SU-DHL-6 (cell line): ENCODE measurements at regions not wholly inside any gene's neighbourhood (a gene's known extent, or its start where the extent isn't known, plus 50 kb on each side); places are given as distances from the start of the nearest gene placed in this dataset.
"Not testable (repeated sequence)": the region's sequence is repeated elsewhere in the genome, so short reads cannot be mapped to it uniquely, and the experiment has no call there.

Experiments used
- H2AFZ ChIP-seq: fragments of 200-600 bp; sonication (generic); 2 replicates; pipeline ENCODE4 v1.6.1; 2014; ENCODE audit warnings: low read depth, mild to moderate bottlenecking, moderate library complexity, mixed read lengths, antibody characterized with exemption, low read length; ENCODE audit not compliant: severe bottlenecking
- H3F3A ChIP-seq: fragments of 200-600 bp; shearing (Covaris generic); 2 replicates; pipeline ENCODE4 v1.6.0; 2016; ENCODE audit warnings: antibody characterized with exemption, mild to moderate bottlenecking; ENCODE audit not compliant: insufficient read depth
- H3K27ac ChIP-seq: fragments of 200-600 bp; sonication (generic); 2 replicates; pipeline ENCODE4 v1.5.1; 2016; ENCODE audit warnings: low read depth, mild to moderate bottlenecking, low read length, moderate library complexity, mixed read lengths
- H3K27me3 ChIP-seq: fragments of 200-600 bp; sonication (generic), shearing (Covaris generic); 2 replicates; pipeline ENCODE4 v1.6.0; 2014; ENCODE audit warnings: mild to moderate bottlenecking, low read length
- H3K36me3 ChIP-seq: fragments of 200-600 bp; sonication (generic); 2 replicates; pipeline ENCODE4 v1.6.1; 2014; ENCODE audit warnings: mild to moderate bottlenecking, low read length, mixed read lengths
- H3K4me2 ChIP-seq: fragments of 300-600, 200-600 bp; shearing (Covaris generic), sonication (generic); 2 replicates; pipeline ENCODE4 v1.6.0; 2014; ENCODE audit warnings: low read length, low read depth, mild to moderate bottlenecking; ENCODE audit not compliant: poor library complexity, severe bottlenecking
- H3K4me3 ChIP-seq: fragments of 200-600 bp; sonication (generic); 2 replicates; pipeline ENCODE4 v1.5.1; 2014; ENCODE audit warnings: antibody characterized with exemption, low read length, mild to moderate bottlenecking, mixed read lengths; ENCODE audit not compliant: insufficient read depth, poor library complexity, severe bottlenecking
- H3K79me2 ChIP-seq: fragments of 200-600 bp; sonication (generic); 2 replicates; pipeline ENCODE4 v1.6.1; 2014; ENCODE audit warnings: mild to moderate bottlenecking, low read length, moderate library complexity; ENCODE audit not compliant: insufficient read depth
- H3K9ac ChIP-seq: fragments of 200-600 bp; sonication (generic); 2 replicates; pipeline ENCODE4 v1.7.0; 2014; ENCODE audit warnings: mild to moderate bottlenecking, low read length
- H3K9me2 ChIP-seq: fragments of 200-600 bp; sonication (generic); replicated peaks from 2 replicates; pipeline ENCODE4 v1.6.1; 2014; ENCODE audit warnings: low read length; ENCODE audit not compliant: insufficient read depth
- H3K9me3 ChIP-seq: fragments of 200-600 bp; sonication (generic); 2 replicates; pipeline ENCODE4 v1.6.1; 2014; ENCODE audit warnings: low read length, mixed read lengths; ENCODE audit not compliant: insufficient read depth
- H4K20me1 ChIP-seq: fragments of 200-600 bp; sonication (generic); 2 replicates; pipeline ENCODE4 v1.6.1; 2014; ENCODE audit warnings: low read depth, mild to moderate bottlenecking, antibody characterized with exemption, low read length, moderate library complexity, mixed read lengths
- CTCF ChIP-seq: fragments of 200-600 bp; sonication (generic); IDR thresholded peaks from one replicate; pipeline ENCODE4 v1.5.1; 2017; ENCODE audit warnings: antibody characterized with exemption, mild to moderate bottlenecking, low read length, moderate library complexity; ENCODE audit not compliant: insufficient read depth, poor library complexity, severe bottlenecking
- EZH2phosphoT487 ChIP-seq: fragments of 200-600 bp; sonication (generic), shearing (Covaris generic); conservative IDR thresholded peaks from 2 replicates; pipeline ENCODE4 v1.6.1; 2018; ENCODE audit warnings: mild to moderate bottlenecking, antibody characterized with exemption, low read length, moderate library complexity, mixed read lengths

GRCh38 chr17:47063475-47063874 lies 84.4 kb upstream of the RPRML start:
- H3K9me2 ChIP-seq = no peaks in the 10 kb centered on the region
- H2AFZ ChIP-seq = no peak overlapping the region
- no peak overlapping the region for H3K27ac ChIP-seq
- 0 out of 2 replicates have a peak, but pooled peaks cover 3% of the 10 kb centered on the region for H3K36me3 ChIP-seq
- peaks cover 18% of the 10 kb centered on the region; the same call in 1 of the 2 replicates for H3F3A ChIP-seq
- H3K9me3 ChIP-seq = no peaks in the 10 kb centered on the region
- no peaks in the 10 kb centered on the region for H3K27me3 ChIP-seq
- H3K79me2 ChIP-seq = no peaks in the 10 kb centered on the region
- no peak overlapping the region for H3K9ac ChIP-seq
- H3K4me3 ChIP-seq = no peak overlapping the region
- TF ChIP-seq CTCF (no peak), EZH2phosphoT487 (no peak)
- no peaks in the 10 kb centered on the region for H4K20me1 ChIP-seq
- no peak overlapping the region for H3K4me2 ChIP-seq

- not testable (repeated sequence) for H3K9ac ChIP-seq, H4K20me1 ChIP-seq, H3K27me3 ChIP-seq, H3K9me3 ChIP-seq, H3K9me2 ChIP-seq, H3K36me3 ChIP-seq, H2AFZ ChIP-seq, H3K79me2 ChIP-seq, H3K4me2 ChIP-seq, H3K27ac ChIP-seq, H3K4me3 ChIP-seq
- H3F3A ChIP-seq = peaks cover 12% of the 10 kb centered on the region; the same call in 1 of the 2 replicates
Measured at GRCh38 chr17:47062851-47063250, 83.8 kb upstream of the RPRML start.

- not testable (repeated sequence) for H3K9ac ChIP-seq, H3K4me2 ChIP-seq, H3K79me2 ChIP-seq, H2AFZ ChIP-seq, H3K27me3 ChIP-seq, H3K4me3 ChIP-seq, H3F3A ChIP-seq, H3K9me2 ChIP-seq, H3K36me3 ChIP-seq, H3K9me3 ChIP-seq, H3K27ac ChIP-seq, H4K20me1 ChIP-seq
Measured at GRCh38 chr17:47060005-47060404, 81.0 kb upstream of the RPRML start.

- no peak overlapping the region for H3K4me3 ChIP-seq
- no peaks in the 10 kb centered on the region for H3K9me3 ChIP-seq
- no peaks in the 10 kb centered on the region for H3K36me3 ChIP-seq
- H3K27ac ChIP-seq = no peak overlapping the region
- no peak overlapping the region for H2AFZ ChIP-seq
- H3K79me2 ChIP-seq = no peaks in the 10 kb centered on the region
- H3F3A ChIP-seq = no peaks in the 10 kb centered on the region
- no peak overlapping the region for H3K9ac ChIP-seq
- H3K27me3 ChIP-seq = no peaks in the 10 kb centered on the region
- no peaks in the 10 kb centered on the region for H4K20me1 ChIP-seq
- TF ChIP-seq EZH2phosphoT487 (no peak), CTCF (no peak)
- H3K9me2 ChIP-seq = no peaks in the 10 kb centered on the region
- H3K4me2 ChIP-seq = no peak overlapping the region
Measured at GRCh38 chr17:47057830-47058229, 78.8 kb upstream of the RPRML start.

- H3K27ac ChIP-seq, H4K20me1 ChIP-seq, H3K4me2 ChIP-seq, H3K4me3 ChIP-seq, H3F3A ChIP-seq, H3K36me3 ChIP-seq, H3K9ac ChIP-seq, H3K9me3 ChIP-seq, H2AFZ ChIP-seq, H3K9me2 ChIP-seq, H3K27me3 ChIP-seq, H3K79me2 ChIP-seq: not testable (repeated sequence)
Measured at GRCh38 chr17:47057279-47057678, 78.2 kb upstream of the RPRML start.

- H3K27me3 ChIP-seq, H3K36me3 ChIP-seq, H3K9ac ChIP-seq: not testable (repeated sequence)
Measured at GRCh38 chr17:47056687-47057086, 77.6 kb upstream of the RPRML start.

More at GRCh38 chr17:47056687-47057086, 77.6 kb upstream of the RPRML start:
- not testable (repeated sequence) for H3K9me2 ChIP-seq, H3K4me2 ChIP-seq, H3K79me2 ChIP-seq, H4K20me1 ChIP-seq, H3K4me3 ChIP-seq, H3K9me3 ChIP-seq, H3F3A ChIP-seq, H3K27ac ChIP-seq, H2AFZ ChIP-seq
